Trophoblast cell (in vitro differentiated cells and primary cell): ENCODE measurements at regions not wholly inside any gene's neighbourhood (a gene's known extent, or its start where the extent isn't known, plus 50 kb on each side); places are given as distances from the start of the nearest gene placed in this dataset.

Source experiments
- DNase-seq, 2 donors: peaks; one replicate each; pipeline ENCODE4 v3.0.0-alpha.2; 2016
- H2AFZ ChIP-seq: 2 replicates; pipeline ENCODE4 v1.6.1; 2013; ENCODE audit warnings: low read length, moderate library complexity, mild to moderate bottlenecking; ENCODE audit not compliant: insufficient read depth, poor library complexity
- H2AK5ac ChIP-seq: 2 replicates; pipeline ENCODE4 v1.6.1; 2013; ENCODE audit warnings: mild to moderate bottlenecking, low read length
- H2BK120ac ChIP-seq: 2 replicates; pipeline ENCODE4 v1.6.1; 2013; ENCODE audit warnings: low read length, mild to moderate bottlenecking, moderate library complexity; ENCODE audit not compliant: insufficient read depth, poor library complexity
- H2BK12ac ChIP-seq: 2 replicates; pipeline ENCODE4 v1.6.1; 2013; ENCODE audit warnings: mild to moderate bottlenecking, low read length, moderate library complexity
- H2BK5ac ChIP-seq: 2 replicates; pipeline ENCODE4 v1.6.1; 2013; ENCODE audit warnings: low read length, low read depth, moderate library complexity, mild to moderate bottlenecking; ENCODE audit not compliant: poor library complexity
- H3K14ac ChIP-seq: 2 replicates; pipeline ENCODE4 v1.6.1; 2013; ENCODE audit warnings: mild to moderate bottlenecking, low read length
- H3K18ac ChIP-seq: 2 replicates; pipeline ENCODE4 v1.6.1; 2013; ENCODE audit warnings: mild to moderate bottlenecking, low read length
- H3K23ac ChIP-seq: 2 replicates; pipeline ENCODE4 v1.6.1; 2013; ENCODE audit warnings: low read length
- H3K27ac ChIP-seq: 2 replicates; pipeline ENCODE4 v1.5.1; 2013; ENCODE audit warnings: low read depth, mild to moderate bottlenecking, inconsistent platforms, low read length, moderate library complexity
- H3K27me3 ChIP-seq: 2 replicates; pipeline ENCODE4 v1.6.1; 2013; ENCODE audit warnings: inconsistent platforms, mild to moderate bottlenecking, low read length, moderate library complexity; ENCODE audit not compliant: insufficient read depth
- H3K36me3 ChIP-seq, 2 experiments: 1 replicate in 1 of 2; 2 replicates in 1 of 2; pipeline ENCODE4 v1.6.1; 2013; ENCODE audit warnings: low read length in 2 of 2, mild to moderate bottlenecking in 2 of 2, moderate library complexity in 1 of 2; ENCODE audit not compliant: insufficient read depth in 2 of 2, control insufficient read depth in 1 of 2
- H3K4ac ChIP-seq: 2 replicates; pipeline ENCODE4 v1.6.1; 2013; ENCODE audit warnings: low read depth, mild to moderate bottlenecking, low read length, moderate library complexity
- H3K4me1 ChIP-seq, 2 experiments: 1 replicate in 1 of 2; 2 replicates in 1 of 2; pipeline ENCODE4 v1.6.1; 2013; ENCODE audit warnings: low read length in 2 of 2, mild to moderate bottlenecking in 2 of 2, moderate library complexity in 1 of 2; ENCODE audit not compliant: insufficient read depth in 2 of 2, control insufficient read depth in 1 of 2
- H3K4me2 ChIP-seq: 2 replicates; pipeline ENCODE4 v1.6.1; 2013; ENCODE audit warnings: inconsistent platforms, mild to moderate bottlenecking, low read length, moderate library complexity
- H3K4me3 ChIP-seq: 2 replicates; pipeline ENCODE4 v1.5.1; 2013; ENCODE audit warnings: mild to moderate bottlenecking, low read depth, low read length, inconsistent platforms
- H3K79me1 ChIP-seq: one replicate; pipeline ENCODE4 v1.6.1; 2013; ENCODE audit warnings: low read length
- H3K79me2 ChIP-seq: 2 replicates; pipeline ENCODE4 v1.6.1; 2013; ENCODE audit warnings: low read length, mild to moderate bottlenecking; ENCODE audit not compliant: control insufficient read depth, insufficient read depth, poor library complexity
- H3K9ac ChIP-seq: 2 replicates; pipeline ENCODE4 v1.6.1; 2013; ENCODE audit warnings: mild to moderate bottlenecking, low read length
- H3K9me3 ChIP-seq: 2 replicates; pipeline ENCODE4 v1.6.1; 2013; ENCODE audit warnings: low read depth, mild to moderate bottlenecking, control low read depth, inconsistent platforms, low read length; ENCODE audit not compliant: insufficient read depth
- H4K12ac ChIP-seq: 2 replicates; pipeline ENCODE4 v1.6.1; 2013; ENCODE audit warnings: low read depth, mild to moderate bottlenecking, low read length, moderate library complexity
- H4K8ac ChIP-seq: 2 replicates; pipeline ENCODE4 v1.6.1; 2013; ENCODE audit warnings: low read depth, mild to moderate bottlenecking, low read length, moderate library complexity
- H4K91ac ChIP-seq: one replicate; pipeline ENCODE4 v1.6.1; 2013; ENCODE audit warnings: low read depth, mild to moderate bottlenecking, low read length, moderate library complexity
- WGBS: extraction: QIAGEN DNeasy Blood & Tissue Kit; methylation state at CpG from one replicate; pipeline ENCODE4 v1.1.7; 2013; ENCODE audit warnings: missing lambda C conversion rate; ENCODE audit not compliant: insufficient read length, insufficient coverage; ENCODE audit errors: extremely low coverage; 5-methylcytosine and 5-hydroxymethylcytosine counted together

- Histone ChIP-seq H3K4ac (no peak overlapping the region), H4K91ac (no peak overlapping the region), H3K4me2 (no peak overlapping the region), H2BK12ac (no peak overlapping the region), H2BK120ac (no peak overlapping the region), H3K9ac (no peak overlapping the region), H3K79me1 (no peaks in the 10 kb centered on the region), H3K18ac (no peak overlapping the region), H3K23ac (no peak overlapping the region), H3K4me1 (no peaks in the 10 kb centered on the region), H3K27me3 (no peaks in the 10 kb centered on the region), H2BK5ac (no peak overlapping the region), H4K12ac (no peak overlapping the region), H4K8ac (no peak overlapping the region), H3K14ac (no peak overlapping the region), H3K27ac (no peak overlapping the region), H3K36me3 (no peaks in the 10 kb centered on the region), H3K9me3 (no peaks in the 10 kb centered on the region), H2AK5ac (no peak overlapping the region), H2AFZ (no peak overlapping the region), H3K79me2 (no peaks in the 10 kb centered on the region), H3K4me3 (no peak overlapping the region)
- no CpG with 5 or more reads among the region's 2 CpGs for WGBS
- peak in 1 of 2 donors; percentile 4 for DNase-seq
Measured at GRCh38 chr3:89973156-89973555, 865.7 kb downstream of the EPHA3 start.

GRCh38 chr3:89974903-89975519 lies 867.6 kb downstream of the EPHA3 start:
- no peak overlapping the region for H2BK120ac ChIP-seq
- H4K91ac ChIP-seq, result no peak overlapping the region
- H3K9me3 ChIP-seq, result no peaks in the 10 kb centered on the region
- no peaks in the 10 kb centered on the region for H3K79me2 ChIP-seq
- no peak overlapping the region for H3K9ac ChIP-seq
- H3K14ac ChIP-seq, result no peak overlapping the region
- H3K4me2 ChIP-seq, result no peak overlapping the region
- H4K8ac ChIP-seq, result no peak overlapping the region
- no peak overlapping the region for H2BK5ac ChIP-seq
- H3K27me3 ChIP-seq, result no peaks in the 10 kb centered on the region
- H3K36me3 ChIP-seq, result no peaks in the 10 kb centered on the region
- H3K18ac ChIP-seq, result no peak overlapping the region
- no peak overlapping the region for H2BK12ac ChIP-seq
- H4K12ac ChIP-seq, result no peak overlapping the region
- DNase-seq, result no peak
- no peak overlapping the region for H3K27ac ChIP-seq
- no peak overlapping the region for H3K4ac ChIP-seq
- no peak overlapping the region for H3K23ac ChIP-seq
- H3K4me3 ChIP-seq, result no peak overlapping the region
- no peaks in the 10 kb centered on the region for H3K4me1 ChIP-seq
- H3K79me1 ChIP-seq, result no peaks in the 10 kb centered on the region
- H2AFZ ChIP-seq, result no peak overlapping the region
- no CpG with 5 or more reads among the region's 5 CpGs for WGBS
- no peak overlapping the region for H2AK5ac ChIP-seq

GRCh38 chr3:89983449-89983848 lies 876.0 kb downstream of the EPHA3 start:
- H2BK5ac ChIP-seq, result no peak overlapping the region
- no peaks in the 10 kb centered on the region for H3K36me3 ChIP-seq
- H3K79me2 ChIP-seq, result no peaks in the 10 kb centered on the region
- H3K4me3 ChIP-seq, result no peak overlapping the region
- H3K27me3 ChIP-seq, result no peaks in the 10 kb centered on the region
- H3K4me1 ChIP-seq, result no peaks in the 10 kb centered on the region
- H3K4me2 ChIP-seq, result no peak overlapping the region
- H3K14ac ChIP-seq, result no peak overlapping the region
- H3K4ac ChIP-seq, result no peak overlapping the region
- no peak overlapping the region for H3K18ac ChIP-seq
- H2AK5ac ChIP-seq, result no peak overlapping the region
- no peak overlapping the region for H4K12ac ChIP-seq
- H3K9me3 ChIP-seq, result no peaks in the 10 kb centered on the region
- no peak overlapping the region for H2BK12ac ChIP-seq
- no peak overlapping the region for H4K8ac ChIP-seq
- H3K79me1 ChIP-seq, result no peaks in the 10 kb centered on the region
- no peak overlapping the region for H4K91ac ChIP-seq
- H3K9ac ChIP-seq, result no peak overlapping the region
- no peak overlapping the region for H3K23ac ChIP-seq
- no peak overlapping the region for H2AFZ ChIP-seq
- no peak for DNase-seq
- H3K27ac ChIP-seq, result no peak overlapping the region
- no peak overlapping the region for H2BK120ac ChIP-seq
- WGBS, result no CpG with 5 or more reads among the region's 2 CpGs

- Histone ChIP-seq H3K4me2 (no peak overlapping the region), H3K36me3 (no peaks in the 10 kb centered on the region), H3K79me1 (no peaks in the 10 kb centered on the region), H3K4me1 (no peaks in the 10 kb centered on the region), H3K9ac (no peak overlapping the region), H4K91ac (no peak overlapping the region), H4K8ac (no peak overlapping the region), H3K4me3 (no peak overlapping the region), H2AK5ac (no peak overlapping the region), H3K27me3 (no peaks in the 10 kb centered on the region), H3K14ac (no peak overlapping the region), H3K9me3 (no peaks in the 10 kb centered on the region), H3K27ac (no peak overlapping the region), H2BK12ac (no peak overlapping the region), H2BK5ac (no peak overlapping the region), H4K12ac (no peak overlapping the region), H3K18ac (no peak overlapping the region), H2BK120ac (no peak overlapping the region), H2AFZ (no peak overlapping the region), H3K4ac (no peak overlapping the region), H3K79me2 (no peaks in the 10 kb centered on the region), H3K23ac (no peak overlapping the region)
- no peak for DNase-seq
- WGBS, result no CpG with 5 or more reads among the region's 4 CpGs
Measured at GRCh38 chr3:90005281-90005847, 897.9 kb downstream of the EPHA3 start.
